ENCODE measurements at regions not wholly inside any gene's neighbourhood (a gene's known extent, or its start where the extent isn't known, plus 50 kb on each side); places are given as distances from the start of the nearest gene placed in this dataset.

DNA sequence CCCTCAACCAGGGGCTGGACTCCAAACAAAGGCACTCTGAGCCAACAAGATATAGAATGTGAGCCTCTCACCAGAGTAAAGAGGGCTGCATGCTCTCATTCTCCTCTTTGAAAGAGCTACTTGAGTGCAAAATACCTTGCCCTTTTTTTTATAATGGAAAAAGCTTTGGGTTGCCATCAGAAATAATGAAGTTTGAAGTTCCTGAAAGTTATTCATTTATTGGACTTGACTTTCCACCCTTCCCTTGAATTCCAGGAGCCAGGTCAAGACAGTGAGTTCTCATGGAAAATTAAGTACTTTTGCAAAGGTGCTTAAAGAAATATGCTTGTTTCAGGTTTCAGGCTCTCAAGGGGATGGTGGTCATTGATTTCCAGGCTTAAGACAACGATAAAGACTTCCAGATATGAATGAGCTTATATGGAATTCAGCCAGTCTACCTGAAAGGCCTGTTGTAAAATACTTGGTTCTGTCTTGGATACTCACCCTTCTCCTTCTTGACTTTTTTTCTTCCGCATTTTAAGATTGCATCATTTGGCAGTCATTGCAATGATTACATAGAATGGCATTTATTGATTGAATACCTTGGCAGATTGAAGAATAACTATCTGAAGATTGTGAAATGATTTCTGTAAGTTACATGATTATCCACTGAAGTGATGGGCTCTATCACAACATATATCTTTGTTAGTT is 696.4 kb downstream of the INHBA start:
- TF ChIP-seq, protein P1, sequence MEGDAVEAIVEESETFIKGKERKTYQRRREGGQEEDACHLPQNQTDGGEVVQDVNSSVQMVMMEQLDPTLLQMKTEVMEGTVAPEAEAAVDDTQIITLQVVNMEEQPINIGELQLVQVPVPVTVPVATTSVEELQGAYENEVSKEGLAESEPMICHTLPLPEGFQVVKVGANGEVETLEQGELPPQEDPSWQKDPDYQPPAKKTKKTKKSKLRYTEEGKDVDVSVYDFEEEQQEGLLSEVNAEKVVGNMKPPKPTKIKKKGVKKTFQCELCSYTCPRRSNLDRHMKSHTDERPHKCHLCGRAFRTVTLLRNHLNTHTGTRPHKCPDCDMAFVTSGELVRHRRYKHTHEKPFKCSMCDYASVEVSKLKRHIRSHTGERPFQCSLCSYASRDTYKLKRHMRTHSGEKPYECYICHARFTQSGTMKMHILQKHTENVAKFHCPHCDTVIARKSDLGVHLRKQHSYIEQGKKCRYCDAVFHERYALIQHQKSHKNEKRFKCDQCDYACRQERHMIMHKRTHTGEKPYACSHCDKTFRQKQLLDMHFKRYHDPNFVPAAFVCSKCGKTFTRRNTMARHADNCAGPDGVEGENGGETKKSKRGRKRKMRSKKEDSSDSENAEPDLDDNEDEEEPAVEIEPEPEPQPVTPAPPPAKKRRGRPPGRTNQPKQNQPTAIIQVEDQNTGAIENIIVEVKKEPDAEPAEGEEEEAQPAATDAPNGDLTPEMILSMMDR (IDR thresholded peaks at IDR 0.05; ENCODE audit: control insufficient read depth, insufficient read depth, low read depth, low read length, missing control alignments), result no peak
- DNase-seq (ENCODE audit: low read depth), result no peak

GRCh38 chr7:41005374-41005901 is 697.5 kb downstream of the INHBA start:
- TF ChIP-seq, protein P1 (IDR thresholded peaks at IDR 0.05; ENCODE audit: control insufficient read depth, insufficient read depth, low read depth, low read length, missing control alignments), result no peak
- peak; percentile 77 for DNase-seq (ENCODE audit: low read depth)
- no peak overlapping the region for H3K4me3 ChIP-seq (ENCODE audit: control insufficient read depth, low read depth, low read length)

More for the DNA sequence above, 696.4 kb downstream of the INHBA start:
- H3K4me3 ChIP-seq (ENCODE audit: control insufficient read depth, low read depth, low read length), result no peak overlapping the region

- TF ChIP-seq, protein P1 (IDR thresholded peaks at IDR 0.05; ENCODE audit: control insufficient read depth, insufficient read depth, low read depth, low read length, missing control alignments), result no peak
- no peak for DNase-seq (ENCODE audit: low read depth)
- H3K4me3 ChIP-seq (ENCODE audit: control insufficient read depth, low read depth, low read length), result no peak overlapping the region
Observed at GRCh38 chr7:41003977-41004376, 698.9 kb downstream of the INHBA start.

GRCh38 chr7:41003611-41003940 is 699.3 kb downstream of the INHBA start:
- H3K4me3 ChIP-seq (ENCODE audit: control insufficient read depth, low read depth, low read length), result no peak overlapping the region
- TF ChIP-seq, protein P1 (IDR thresholded peaks at IDR 0.05; ENCODE audit: control insufficient read depth, insufficient read depth, low read depth, low read length, missing control alignments), result no peak
- no peak for DNase-seq (ENCODE audit: low read depth)

- TF ChIP-seq, protein P1 (IDR thresholded peaks at IDR 0.05; ENCODE audit: control insufficient read depth, insufficient read depth, low read depth, low read length, missing control alignments), result peak; percentile 67
- H3K4me3 ChIP-seq (ENCODE audit: control insufficient read depth, low read depth, low read length), result no peak overlapping the region
- no peak for DNase-seq (ENCODE audit: low read depth)
Observed at GRCh38 chr7:41002741-41003610, 699.9 kb downstream of the INHBA start.

DNA sequence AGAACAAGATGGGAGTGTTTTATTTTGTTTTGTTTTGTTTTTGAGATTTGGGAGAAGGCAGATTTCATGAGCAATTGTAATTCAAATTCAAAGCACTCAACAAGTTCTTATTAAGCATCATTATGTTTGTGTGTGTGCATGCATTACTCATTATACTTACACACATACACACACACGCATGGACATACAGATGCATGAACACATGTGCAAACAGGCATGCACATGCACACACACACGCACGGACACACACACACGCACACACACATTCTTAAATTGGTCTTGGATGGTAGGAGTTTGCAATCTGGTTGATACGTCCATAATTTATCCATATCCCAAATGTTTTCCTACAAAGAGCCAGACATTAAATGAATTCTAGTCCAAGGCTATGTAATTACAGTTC is 702.8 kb downstream of the INHBA start:
- no peak for DNase-seq (ENCODE audit: low read depth)
- no peak overlapping the region for H3K4me3 ChIP-seq (ENCODE audit: control insufficient read depth, low read depth, low read length)
- TF ChIP-seq, protein P1 (IDR thresholded peaks at IDR 0.05; ENCODE audit: control insufficient read depth, insufficient read depth, low read depth, low read length, missing control alignments), result no peak

Data from AG09309 (cell line).